GM13977 (cell line): ENCODE measurements at regions not wholly inside any gene's neighbourhood (a gene's known extent, or its start where the extent isn't known, plus 50 kb on each side); places are given as distances from the start of the nearest gene placed in this dataset.

Source experiments
- DNase-seq: peaks from one replicate; pipeline ENCODE4 v3.0.0; 2012; ENCODE audit warnings: low spot score
- in situ Hi-C: fragments of 300-500 bp; cut with MboI; formaldehyde crosslinking; loops from one replicate; pipeline ENCODE4 v1.12.0; 2022; ENCODE audit warnings: low sequenced_read_pairs, low pct_unique_long_range_greater_than_20kb, mixed read lengths, inconsistent platforms; ENCODE audit not compliant: unreplicated experiment
- TF ChIP-seq, protein P1 (sequence below): IDR thresholded peaks from 2 replicates; pipeline ENCODE4 v1.5.1; 2012; ENCODE audit warnings: mild to moderate bottlenecking, control low read depth; ENCODE audit not compliant: insufficient read depth; ENCODE audit errors: extremely low read depth, missing control alignments

DNA sequence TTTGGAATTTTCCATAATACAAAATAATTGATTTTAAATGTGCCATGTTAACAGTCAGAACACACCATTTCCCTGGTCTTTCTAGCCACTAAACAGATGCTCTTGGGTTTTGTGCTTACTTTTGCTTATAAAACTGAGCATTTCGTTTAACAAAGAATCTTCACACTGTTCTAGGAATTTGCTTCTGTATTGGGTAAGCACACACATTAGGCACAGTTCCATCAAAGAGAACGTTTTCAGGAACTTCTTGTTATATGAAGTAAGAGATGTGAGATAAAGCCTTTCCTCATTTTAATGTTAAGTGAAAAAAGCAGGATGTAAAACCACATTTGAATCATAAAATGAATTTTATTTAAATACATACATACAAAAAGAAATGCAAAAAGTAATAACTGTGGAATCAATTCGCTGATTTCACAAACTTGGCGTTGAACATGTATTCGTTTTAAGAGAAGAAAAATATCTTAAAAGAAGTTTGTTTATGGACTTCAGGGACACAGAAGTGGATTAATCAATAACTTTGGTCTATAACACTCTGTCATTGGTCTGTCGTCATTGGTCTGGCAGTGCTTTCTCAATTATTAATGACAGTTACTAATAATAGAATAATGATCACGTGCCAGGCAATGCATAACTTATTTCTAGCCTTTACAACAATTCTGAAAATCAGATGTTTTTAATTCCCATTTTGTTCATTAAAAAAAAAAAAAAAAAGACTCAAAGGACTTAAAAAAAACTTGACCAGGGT lies 199.9 kb upstream of the PRDM1 start:
- DNase-seq = no peak
- TF ChIP-seq, protein P1, sequence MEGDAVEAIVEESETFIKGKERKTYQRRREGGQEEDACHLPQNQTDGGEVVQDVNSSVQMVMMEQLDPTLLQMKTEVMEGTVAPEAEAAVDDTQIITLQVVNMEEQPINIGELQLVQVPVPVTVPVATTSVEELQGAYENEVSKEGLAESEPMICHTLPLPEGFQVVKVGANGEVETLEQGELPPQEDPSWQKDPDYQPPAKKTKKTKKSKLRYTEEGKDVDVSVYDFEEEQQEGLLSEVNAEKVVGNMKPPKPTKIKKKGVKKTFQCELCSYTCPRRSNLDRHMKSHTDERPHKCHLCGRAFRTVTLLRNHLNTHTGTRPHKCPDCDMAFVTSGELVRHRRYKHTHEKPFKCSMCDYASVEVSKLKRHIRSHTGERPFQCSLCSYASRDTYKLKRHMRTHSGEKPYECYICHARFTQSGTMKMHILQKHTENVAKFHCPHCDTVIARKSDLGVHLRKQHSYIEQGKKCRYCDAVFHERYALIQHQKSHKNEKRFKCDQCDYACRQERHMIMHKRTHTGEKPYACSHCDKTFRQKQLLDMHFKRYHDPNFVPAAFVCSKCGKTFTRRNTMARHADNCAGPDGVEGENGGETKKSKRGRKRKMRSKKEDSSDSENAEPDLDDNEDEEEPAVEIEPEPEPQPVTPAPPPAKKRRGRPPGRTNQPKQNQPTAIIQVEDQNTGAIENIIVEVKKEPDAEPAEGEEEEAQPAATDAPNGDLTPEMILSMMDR = no peak
- in situ Hi-C loops = no loop called here

DNA sequence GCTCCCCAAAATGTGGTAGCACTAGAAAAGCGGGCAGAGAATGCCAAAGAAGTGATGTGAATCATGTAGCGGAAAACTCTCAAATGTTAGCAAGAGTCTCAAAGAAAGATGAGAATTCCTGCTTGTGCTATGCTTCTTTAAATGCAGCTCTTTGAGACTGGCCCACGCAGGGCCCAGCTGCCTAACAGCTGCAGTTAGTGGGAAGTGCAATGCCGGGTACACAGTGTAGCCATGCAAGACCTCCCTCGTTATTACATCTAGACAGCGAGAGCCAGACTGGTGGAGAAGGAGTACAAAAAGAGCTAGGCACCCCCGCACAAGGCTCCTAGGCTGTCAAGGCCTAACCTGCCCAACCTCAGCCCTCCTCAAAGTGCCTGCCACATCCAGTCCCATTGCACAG lies 201.7 kb upstream of the PRDM1 start:
- in situ Hi-C loops = no loop called here
- TF ChIP-seq, protein P1 = no peak
- DNase-seq = no peak

DNA sequence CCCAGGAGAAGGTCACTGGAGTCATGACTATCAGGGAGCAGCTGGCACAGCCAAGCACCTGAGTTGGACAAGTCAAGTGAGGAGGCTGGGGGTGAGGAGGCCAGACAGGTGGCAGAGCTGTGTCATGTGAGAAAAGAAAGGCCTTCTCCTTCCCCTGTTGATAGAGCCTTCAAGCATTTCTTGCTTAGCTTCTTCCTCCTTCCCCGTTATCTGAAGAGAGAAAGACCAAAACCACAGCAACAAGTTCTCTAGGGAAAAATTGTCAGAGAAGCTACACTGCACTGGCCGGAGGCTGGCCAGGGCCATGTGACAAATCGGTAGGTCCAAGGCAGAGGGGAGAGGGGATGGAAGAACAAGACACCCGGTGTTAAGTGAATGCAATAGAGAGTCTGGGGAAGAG lies 202.1 kb upstream of the PRDM1 start:
- TF ChIP-seq, protein P1 = no peak
- DNase-seq = no peak
- in situ Hi-C loops = no loop called here

DNA sequence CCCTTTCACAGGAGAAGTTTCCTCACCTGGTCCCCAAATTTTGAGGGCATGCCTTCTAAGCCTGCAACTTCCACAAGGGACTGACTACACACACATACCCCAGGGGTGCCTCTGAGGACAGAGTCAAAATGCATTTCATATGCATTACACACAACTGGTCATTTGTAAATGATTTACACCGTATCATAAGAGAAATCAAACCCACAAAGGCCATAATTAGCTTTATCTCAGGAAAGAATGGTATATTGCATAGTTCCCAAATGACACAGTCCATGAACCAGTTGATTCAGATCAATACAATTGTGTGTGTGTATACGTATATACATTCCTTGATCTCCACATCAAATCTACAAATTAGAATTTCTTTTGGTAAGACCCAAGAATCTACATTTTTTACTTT lies 203.3 kb upstream of the PRDM1 start:
- DNase-seq = no peak
- TF ChIP-seq, protein P1 = no peak
- in situ Hi-C loops = no loop called here

DNA sequence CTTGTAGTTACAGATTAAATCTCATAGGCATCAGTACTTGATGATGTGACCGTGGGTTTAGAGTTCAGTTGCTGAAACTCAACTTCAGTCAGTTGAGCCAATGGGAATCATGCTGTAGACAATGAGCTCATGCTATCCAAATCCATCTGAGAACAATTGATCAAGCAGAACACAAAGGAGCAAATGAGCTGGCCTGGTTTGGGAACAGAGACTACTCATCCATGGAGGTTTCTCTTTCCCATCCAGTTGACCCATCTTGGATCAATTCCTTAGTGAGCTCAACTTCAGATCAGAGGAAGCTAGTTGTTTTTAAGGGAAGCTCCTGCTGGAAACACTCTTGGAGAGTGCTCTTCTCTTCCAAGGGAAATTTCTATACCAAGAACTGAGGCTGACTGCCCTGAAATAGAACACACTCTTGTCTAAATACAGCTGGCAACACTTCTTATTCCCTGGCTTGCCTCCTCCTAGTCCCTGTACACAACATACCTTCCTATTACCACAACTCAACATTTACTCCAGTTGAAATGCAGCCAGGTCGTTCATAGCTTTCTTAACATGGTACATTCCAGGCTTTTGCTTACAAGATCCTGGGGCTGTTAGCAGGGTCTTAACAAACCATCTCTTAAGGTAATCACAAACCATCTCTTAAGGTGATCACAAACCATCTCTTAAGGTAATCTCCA lies 203.9 kb upstream of the PRDM1 start:
- in situ Hi-C loops = no loop called here
- DNase-seq = no peak
- TF ChIP-seq, protein P1 = no peak

DNA sequence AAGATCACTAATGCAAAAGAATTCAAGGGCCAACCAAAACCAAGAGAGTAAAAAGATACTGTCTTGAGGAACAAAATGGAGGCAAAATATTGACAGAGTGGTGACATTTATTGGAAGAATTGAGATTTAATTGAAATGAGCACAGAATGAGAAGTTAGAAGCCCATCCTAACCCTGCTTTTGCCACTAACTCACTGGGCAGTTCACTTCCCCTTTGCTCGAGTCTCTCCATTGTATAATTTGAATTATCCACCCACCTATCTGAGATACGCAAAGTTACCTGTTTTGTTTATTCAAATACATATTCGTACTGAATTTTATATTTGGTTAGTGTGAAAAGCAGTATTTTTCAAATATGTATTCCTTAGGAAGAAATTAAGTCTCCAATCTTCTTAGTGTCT lies 204.5 kb upstream of the PRDM1 start:
- TF ChIP-seq, protein P1 = no peak
- in situ Hi-C loops = no loop called here
- DNase-seq = no peak
